A172 (cell line): ENCODE measurements at regions not wholly inside any gene's neighbourhood (a gene's known extent, or its start where the extent isn't known, plus 50 kb on each side); places are given as distances from the start of the nearest gene placed in this dataset.

Experiments used
- DNase-seq: peaks from one replicate; pipeline ENCODE4 v3.0.0-alpha.2; 2015; ENCODE audit warnings: low spot score

GRCh38 chr1:25056536-25056935 is 126.5 kb upstream of the RUNX3 start:
- DNase-seq, result no peak

DNA sequence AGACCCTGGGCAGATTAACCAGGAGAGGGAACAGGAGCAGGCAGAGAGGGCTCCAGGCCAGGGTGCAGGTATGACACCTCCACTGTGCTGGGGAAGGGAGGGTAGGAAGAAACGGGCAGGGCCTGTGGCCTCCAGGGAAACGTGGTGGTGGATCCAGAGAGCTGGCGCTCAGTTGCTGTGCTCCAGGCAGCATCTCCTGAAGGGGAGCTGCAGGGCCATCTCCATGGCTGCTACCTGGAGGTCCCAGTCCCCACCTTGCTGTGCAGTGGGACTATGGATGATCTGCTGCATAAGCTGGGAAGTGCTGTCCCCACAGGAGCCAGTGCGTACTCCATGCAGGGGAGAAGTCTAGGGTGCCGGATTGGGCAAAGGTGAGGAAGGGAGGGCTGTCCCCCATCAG is 125.9 kb upstream of the RUNX3 start:
- no peak for DNase-seq

- DNase-seq, result no peak
Measured at GRCh38 chr1:25055324-25055780, 125.3 kb upstream of the RUNX3 start.

DNA sequence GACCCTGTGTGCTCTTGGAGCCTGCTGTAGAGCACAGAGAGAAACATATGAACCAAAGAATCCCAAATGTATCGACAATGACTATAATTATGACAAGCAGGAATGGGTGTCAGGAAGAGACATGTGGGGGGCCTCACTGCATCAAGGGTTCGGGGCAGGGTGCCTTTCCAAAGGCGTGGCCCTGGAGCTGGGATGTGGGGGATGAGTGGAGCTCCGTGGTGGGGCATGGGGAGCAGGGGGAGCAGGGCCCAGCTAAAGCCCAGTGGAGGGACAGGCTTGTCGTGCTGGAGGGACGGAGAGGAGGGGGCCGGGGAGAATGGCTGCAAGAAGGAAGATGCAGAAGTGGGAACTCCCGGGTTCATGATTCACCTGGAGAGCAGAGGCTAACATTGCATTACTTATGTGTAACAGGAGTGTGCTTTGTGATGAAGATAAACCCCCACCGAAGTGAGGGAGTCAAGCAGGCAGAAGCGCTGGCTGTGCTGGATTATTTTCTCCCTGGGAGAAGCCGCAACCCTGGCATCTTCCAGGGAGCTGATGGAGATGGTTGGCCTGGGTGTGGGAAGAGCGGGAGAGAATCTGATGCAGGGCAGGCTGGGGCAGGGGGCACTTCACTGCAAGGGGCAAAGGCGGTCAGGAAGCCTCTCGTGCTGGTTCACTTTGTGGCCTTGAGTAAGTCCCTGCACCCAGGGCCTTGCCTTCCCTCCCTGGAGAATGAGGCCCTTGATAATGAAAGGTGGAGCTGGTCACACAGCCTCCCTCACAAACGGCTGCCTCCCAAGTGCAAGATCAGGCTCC is 124.6 kb upstream of the RUNX3 start:
- DNase-seq, result no peak

- no peak for DNase-seq
Measured at GRCh38 chr1:25053576-25054250, 123.6 kb upstream of the RUNX3 start.

GRCh38 chr1:25051906-25052305 is 121.8 kb upstream of the RUNX3 start:
- DNase-seq, result no peak

DNA sequence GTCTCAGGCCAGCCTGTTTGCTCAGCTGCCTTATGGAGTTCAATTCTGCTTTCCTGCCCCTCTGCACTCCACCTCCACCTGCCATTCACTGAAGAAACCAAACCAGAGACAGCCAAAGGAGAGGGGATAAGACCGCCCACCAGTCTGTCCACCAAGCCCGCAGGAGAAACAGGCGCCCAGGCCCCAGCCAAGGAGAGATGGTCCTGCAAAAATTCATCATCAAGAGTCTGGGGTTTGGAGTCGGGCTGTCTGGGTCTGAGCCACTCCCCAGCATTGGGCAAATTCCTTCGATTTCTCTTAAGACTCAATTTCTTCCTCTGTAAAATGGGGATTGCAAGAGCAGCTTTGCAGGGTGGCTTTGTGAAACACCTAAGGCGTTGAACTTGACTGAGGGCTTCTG is 121.4 kb upstream of the RUNX3 start:
- no peak for DNase-seq

DNA sequence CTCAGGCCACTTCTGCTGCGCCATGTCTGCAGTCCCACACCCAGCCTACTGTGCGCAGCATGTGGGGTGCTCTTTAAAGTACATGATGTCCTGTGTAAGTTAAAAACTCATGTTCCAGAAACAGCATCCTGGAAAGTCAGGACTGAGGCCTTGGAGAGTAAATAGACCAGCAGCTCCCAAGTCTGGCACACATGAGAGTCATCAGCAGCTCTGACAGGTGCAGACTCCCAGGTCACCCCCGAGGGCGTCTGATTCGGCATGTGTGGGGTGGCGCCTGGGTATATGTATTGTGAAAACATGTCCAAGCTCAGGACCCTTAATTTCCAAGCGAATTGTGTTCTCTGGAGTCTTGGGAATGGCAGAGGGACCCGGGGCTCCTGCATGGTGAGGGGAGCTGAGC is 120.1 kb upstream of the RUNX3 start:
- no peak for DNase-seq

GRCh38 chr1:25049190-25049589 is 119.1 kb upstream of the RUNX3 start:
- DNase-seq, result no peak

DNA sequence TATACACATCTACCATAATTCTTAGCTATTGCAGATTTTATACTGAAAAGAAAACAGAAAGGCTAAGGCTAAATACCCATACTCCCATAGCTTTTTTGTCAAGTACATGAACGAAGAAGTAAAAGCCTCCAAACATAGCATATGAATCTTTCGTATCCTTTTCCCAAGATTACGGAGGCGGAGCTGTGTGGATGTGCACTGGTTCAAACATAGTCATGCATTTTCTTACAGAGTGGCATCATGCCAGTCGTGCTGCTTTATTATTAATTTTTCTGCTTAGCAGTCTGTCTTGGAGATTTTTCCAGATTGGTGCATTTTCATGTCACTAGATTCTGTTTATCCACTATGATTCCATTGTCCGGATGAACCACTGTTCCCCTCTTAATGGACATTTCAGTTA is 118.7 kb upstream of the RUNX3 start:
- DNase-seq, result no peak

DNA sequence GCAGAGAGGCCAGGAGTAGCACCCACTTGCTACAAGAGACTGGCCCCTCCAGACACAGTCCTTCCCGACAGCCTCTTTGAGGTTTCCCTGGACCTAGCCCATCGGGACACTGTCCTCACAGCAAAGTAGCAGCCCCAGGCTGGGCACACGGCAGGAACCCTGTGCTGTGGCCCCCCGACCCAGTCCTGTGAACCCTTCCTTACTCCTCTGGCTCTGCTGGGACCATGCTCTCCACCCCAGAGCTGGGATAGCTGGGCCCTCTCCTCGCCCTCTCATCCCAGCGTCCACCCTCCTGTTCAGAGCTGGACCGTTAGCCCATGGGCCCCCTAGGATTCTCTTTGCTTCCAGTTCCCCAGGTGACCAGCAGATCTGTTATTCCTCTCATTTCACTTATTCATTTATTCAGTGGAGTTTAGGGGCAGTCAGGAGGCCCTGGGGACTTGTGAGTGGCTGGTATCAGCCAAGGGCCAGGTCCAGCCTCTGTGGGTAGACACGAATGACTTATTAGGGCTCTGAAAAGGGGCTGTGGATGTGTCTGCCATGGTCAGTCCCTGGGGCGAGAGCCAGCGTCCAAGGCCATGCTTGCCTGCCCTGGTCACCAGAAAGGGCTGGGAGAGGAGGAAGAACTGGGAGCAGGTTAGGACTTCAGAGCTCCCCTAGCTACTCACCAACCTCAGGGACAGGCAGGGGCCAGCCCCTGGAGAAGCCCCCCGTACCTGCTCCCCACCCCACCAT is 117.6 kb upstream of the RUNX3 start:
- no peak for DNase-seq

DNA sequence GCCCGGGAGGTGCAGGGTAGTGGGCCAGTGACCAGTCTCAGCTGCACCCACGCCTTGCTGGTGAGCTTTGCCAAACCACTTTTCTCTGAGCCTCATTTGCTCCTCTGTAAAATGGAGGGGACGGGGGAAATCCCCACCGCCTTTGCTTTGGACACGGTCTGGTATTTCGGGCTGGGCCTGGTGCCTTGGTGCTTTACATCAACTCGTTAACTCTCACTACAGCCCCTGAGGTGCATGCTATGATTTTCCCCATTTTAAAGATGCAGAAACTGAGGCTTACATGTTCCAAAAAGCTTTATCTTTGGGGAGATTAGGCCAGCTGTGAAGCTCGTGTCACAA is 116.1 kb upstream of the RUNX3 start:
- no peak for DNase-seq

DNA sequence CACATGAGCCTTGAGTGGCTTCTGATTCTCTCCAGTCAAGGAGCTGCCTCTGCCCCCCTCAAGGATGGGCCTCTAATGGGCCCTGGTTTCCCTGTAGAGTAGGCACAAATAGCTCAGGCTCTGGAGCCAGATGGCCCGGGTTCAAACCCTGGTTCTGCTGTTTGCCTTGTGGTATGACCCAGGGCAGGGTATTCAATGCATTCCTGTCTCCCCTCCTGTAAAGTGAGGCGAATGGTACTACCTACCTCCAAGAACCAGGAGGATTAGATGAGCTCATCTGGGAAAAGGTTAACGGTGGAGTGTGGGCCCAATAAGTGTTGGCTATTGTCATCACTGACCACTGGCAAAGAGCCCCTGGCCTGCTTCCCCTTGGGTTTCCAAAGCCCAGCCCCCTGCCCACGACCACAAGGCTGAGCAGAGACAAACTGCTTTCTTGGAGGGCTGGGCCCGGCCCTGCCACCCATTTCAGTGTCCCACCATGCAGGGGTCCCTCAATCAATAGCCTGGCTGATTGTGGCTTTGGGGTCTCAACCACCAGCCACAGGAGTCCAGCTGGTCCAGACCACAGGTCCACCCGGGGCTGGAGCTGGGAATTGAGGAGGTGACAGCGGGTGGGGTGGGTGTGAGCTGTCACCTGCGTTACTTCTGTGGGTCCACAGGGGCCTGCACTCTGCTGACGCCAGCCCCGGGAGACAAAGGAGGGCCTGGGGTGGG is 115.6 kb upstream of the RUNX3 start:
- no peak for DNase-seq

DNA sequence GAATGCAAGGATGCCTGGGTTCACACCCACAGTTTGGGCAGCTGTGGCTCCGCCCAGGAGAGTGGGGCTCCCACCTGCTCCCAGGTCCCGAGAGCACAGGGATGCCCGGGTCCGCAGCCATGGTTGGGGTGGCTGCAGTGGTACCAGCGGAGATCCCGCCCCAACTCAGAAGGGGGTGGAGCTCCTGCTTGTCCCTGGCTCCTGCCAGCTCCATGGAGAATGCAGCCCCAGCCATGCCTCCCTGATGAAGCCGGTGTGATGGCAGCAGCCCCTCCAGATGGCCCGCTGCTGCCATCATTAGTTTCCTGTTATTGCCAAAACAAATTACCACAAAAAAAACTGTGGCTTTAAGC is 113.1 kb upstream of the RUNX3 start:
- no peak for DNase-seq

DNA sequence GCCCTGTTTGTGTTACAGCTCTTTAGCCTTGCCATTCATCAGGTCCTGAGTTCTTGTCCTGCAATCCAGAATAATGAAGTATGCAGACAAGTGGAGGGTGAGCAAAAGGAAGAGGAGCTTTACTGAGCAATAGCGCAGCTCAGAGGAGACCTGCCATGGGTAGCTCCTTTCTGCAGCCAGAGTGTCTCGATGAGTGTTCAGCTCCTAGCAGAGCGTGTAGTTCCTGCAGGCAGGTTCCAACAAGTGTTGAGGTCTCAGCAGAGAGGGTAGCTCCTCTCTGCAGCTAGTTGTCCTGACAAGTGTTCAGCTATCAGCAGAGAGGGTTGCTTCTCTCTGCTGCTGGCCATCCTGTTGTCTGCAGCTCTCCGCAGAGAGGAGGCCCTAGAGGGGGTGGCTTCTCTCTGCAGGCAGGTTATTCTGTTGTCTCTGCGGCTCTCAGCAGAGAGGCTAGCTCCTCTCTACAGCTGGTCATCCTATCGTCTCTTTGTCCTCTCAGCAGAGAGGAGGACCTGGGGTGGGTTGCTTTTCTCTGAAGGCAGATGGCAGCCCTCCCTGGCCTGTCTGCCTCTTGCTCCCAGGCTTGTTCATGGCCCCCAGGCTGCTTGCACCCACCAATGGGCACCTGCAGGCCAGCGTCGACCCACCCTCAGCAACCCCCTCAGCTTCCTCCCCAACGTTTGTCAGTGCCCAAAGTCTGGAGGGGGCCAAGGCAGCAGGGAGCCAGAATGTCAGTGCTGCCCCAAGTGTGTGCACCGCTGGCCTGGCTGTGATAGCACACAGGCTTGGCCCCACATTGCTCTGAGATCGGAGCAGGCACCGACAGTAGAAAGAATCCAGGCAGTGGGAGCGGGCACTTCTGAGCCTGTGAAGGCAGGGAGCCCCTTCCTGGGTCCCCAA is 112.5 kb upstream of the RUNX3 start:
- no peak for DNase-seq

- DNase-seq, result no peak
Measured at GRCh38 chr1:25041916-25042315, 111.8 kb upstream of the RUNX3 start.

DNA sequence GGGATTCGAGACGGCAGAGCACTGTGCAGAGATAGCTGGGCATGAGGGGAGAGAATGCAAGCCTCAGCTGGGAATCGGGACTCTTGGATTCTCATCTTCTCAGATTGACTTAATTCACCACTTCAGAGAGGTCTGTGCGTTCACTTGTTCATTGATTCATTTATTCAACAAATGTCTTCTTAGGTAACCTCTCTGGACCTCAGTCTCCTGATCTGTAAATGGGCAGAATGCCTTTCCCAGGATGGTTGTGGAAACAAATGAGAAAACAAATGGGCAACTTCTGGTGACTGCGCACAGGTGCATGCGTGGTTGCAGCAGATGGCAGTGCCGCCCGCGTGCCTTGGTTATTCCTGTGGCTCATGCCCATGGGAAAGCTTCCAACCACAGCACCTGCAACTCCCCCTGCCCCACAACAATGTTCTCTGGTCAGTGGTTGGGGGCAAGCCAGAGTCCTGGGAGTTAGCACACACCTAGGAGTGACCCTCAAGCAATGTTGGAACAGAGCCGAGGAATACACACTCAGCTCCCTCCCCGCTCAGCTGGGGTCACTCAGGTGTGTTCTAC is 110.1 kb upstream of the RUNX3 start:
- DNase-seq, result no peak

- DNase-seq, result no peak
Measured at GRCh38 chr1:25039229-25039628, 109.2 kb upstream of the RUNX3 start.

DNA sequence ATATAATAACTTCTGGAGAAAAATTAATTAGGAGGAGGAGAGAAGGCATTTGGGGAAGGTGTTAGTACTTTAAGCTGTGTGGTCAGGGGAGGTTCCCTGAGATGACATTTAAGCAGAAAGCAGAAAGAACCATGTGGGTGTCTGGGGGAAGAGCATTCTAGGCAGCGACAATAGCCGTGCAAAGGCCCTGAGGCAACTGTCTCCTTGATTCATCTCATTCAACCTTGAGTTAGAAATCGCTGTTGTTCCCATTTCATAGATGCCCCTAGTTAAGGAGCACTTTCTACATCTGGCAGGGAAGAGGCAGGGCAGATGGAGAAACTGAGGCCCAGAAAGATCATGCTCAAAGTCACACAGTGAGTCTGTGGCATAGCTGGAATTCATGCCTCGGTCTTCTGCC is 108.6 kb upstream of the RUNX3 start:
- no peak for DNase-seq

- peak; percentile 15 for DNase-seq
Measured at GRCh38 chr1:25037174-25038074, 107.3 kb upstream of the RUNX3 start.
